Mammary epithelial cell (primary cell): ENCODE measurements at regions not wholly inside any gene's neighbourhood (a gene's known extent, or its start where the extent isn't known, plus 50 kb on each side); places are given as distances from the start of the nearest gene placed in this dataset.

Experiments used
- CTCF ChIP-seq, 2 donors: IDR thresholded peaks in 1 of 2; conservative IDR thresholded peaks in 1 of 2; 2 replicates each; pipeline ENCODE4 v1.5.1; 2011 to 2012; ENCODE audit warnings: inconsistent platforms in 2 of 2, low read length in 2 of 2, mild to moderate bottlenecking in 2 of 2, control low read depth in 1 of 2, low read depth in 1 of 2; ENCODE audit not compliant: insufficient read depth in 1 of 2; ENCODE audit errors: extremely low read depth in 1 of 2
- EZH2 ChIP-seq: IDR thresholded peaks from 2 replicates; pipeline ENCODE4 v1.6.1; 2012; ENCODE audit warnings: low read length, inconsistent platforms, borderline replicate concordance

GRCh38 chr2:42944779-42945415 is 152.5 kb upstream of the HAAO start:
- TF ChIP-seq CTCF (conservative IDR thresholded peaks at IDR 0.05 in 1 of 2, IDR thresholded peaks at IDR 0.05 in 1 of 2; ENCODE audit: extremely low read depth in 1 of 2, insufficient read depth in 1 of 2, low read depth in 1 of 2, low read length in 2 of 2) (no peak), EZH2 (no peak)
